H1 (cell line): ENCODE measurements at regions not wholly inside any gene's neighbourhood (a gene's known extent, or its start where the extent isn't known, plus 50 kb on each side); places are given as distances from the start of the nearest gene placed in this dataset.

Experiments used
- CTCF ChIA-PET: fragments of 300-600 bp; sonication (Branson Sonifier 250); formaldehyde crosslinking; loops from one replicate; lab custom pipeline; 2021; ENCODE audit not compliant: partially characterized antibody; lab: Charles Lee
- POLR2A ChIA-PET: fragments of 300-600 bp; sonication (Branson Sonifier 250); formaldehyde crosslinking; loops from one replicate; lab custom pipeline; 2021; ENCODE audit warnings: inconsistent platforms; ENCODE audit not compliant: partially characterized antibody; lab: Charles Lee
- DNase-seq, 2 experiments: peaks; one replicate each; pipeline versions ENCODE4 v3.0.0 to v3.0.0-alpha.2; 2010 to 2022; ENCODE audit warnings: low spot score in 2 of 2, low read depth in 1 of 2, mixed read lengths in 1 of 2
- FAIRE-seq: peaks from 2 replicates; lab custom pipeline; 2011; peaks lifted over from hg19 to GRCh38; lab: Jason Lieb, UNC
- H2AFZ ChIP-seq: 2 replicates; pipeline ENCODE4 v1.8.1; 2012; ENCODE audit warnings: low read length, inconsistent platforms
- H2AK5ac ChIP-seq: 2 replicates; pipeline ENCODE4 v1.6.1; 2013; ENCODE audit warnings: low read depth, low read length
- H2BK120ac ChIP-seq: replicated peaks from 2 replicates; pipeline ENCODE3; 2013; ENCODE audit warnings: low read depth, low read length, inconsistent platforms
- H2BK12ac ChIP-seq: 2 replicates; pipeline ENCODE4 v1.6.1; 2013; ENCODE audit warnings: low read depth, low read length
- H2BK15ac ChIP-seq: 2 replicates; pipeline ENCODE4 v1.6.1; 2013; ENCODE audit warnings: low read length
- H2BK20ac ChIP-seq: 2 replicates; pipeline ENCODE4 v1.6.1; 2013; ENCODE audit warnings: low read length
- H2BK5ac ChIP-seq: 2 replicates; pipeline ENCODE4 v1.6.1; 2013; ENCODE audit warnings: low read depth, low read length
- H3K14ac ChIP-seq: 2 replicates; pipeline ENCODE4 v1.6.1; 2013; ENCODE audit warnings: inconsistent platforms; ENCODE audit not compliant: insufficient read length
- H3K18ac ChIP-seq: 2 replicates; pipeline ENCODE4 v1.6.1; 2013; ENCODE audit warnings: low read length; ENCODE audit errors: extremely low read depth
- H3K23ac ChIP-seq: 2 replicates; pipeline ENCODE4 v1.6.1; 2013; ENCODE audit warnings: inconsistent platforms; ENCODE audit not compliant: insufficient read length
- H3K23me2 ChIP-seq: 2 replicates; pipeline ENCODE4 v1.6.1; 2013; ENCODE audit warnings: low read depth, low read length
- H3K27ac ChIP-seq: 2 replicates; pipeline ENCODE4 v1.6.1; 2011; ENCODE audit warnings: low read depth, low read length, inconsistent platforms
- H3K27me3 ChIP-seq, 4 experiments: replicated peaks in 1 of 4; 1 replicate in 1 of 4; 2 replicates in 3 of 4; pipeline versions ENCODE4 v1.6.1 to v1.8.1; 2011 to 2013; ENCODE audit warnings: low read length in 3 of 4, mild to moderate bottlenecking in 3 of 4, inconsistent platforms in 2 of 4, mixed read lengths in 2 of 4, moderate library complexity in 1 of 4; ENCODE audit not compliant: control insufficient read depth in 3 of 4, insufficient read depth in 3 of 4; ENCODE audit errors: extremely low read depth in 1 of 4
- H3K36me3 ChIP-seq, 4 experiments: 2 replicates each; pipeline versions ENCODE4 v1.6.1 to v1.8.1; 2011 to 2013; ENCODE audit warnings: mild to moderate bottlenecking in 4 of 4, low read length in 3 of 4, moderate library complexity in 2 of 4, control low read depth in 1 of 4, inconsistent platforms in 1 of 4; ENCODE audit not compliant: insufficient read depth in 4 of 4, control insufficient read depth in 2 of 4
- H3K4ac ChIP-seq: replicated peaks from 2 replicates; pipeline ENCODE3; 2013; ENCODE audit warnings: low read length, low read depth, mixed read lengths, inconsistent platforms; ENCODE audit not compliant: insufficient read length
- H3K4me1 ChIP-seq, 4 experiments: replicated peaks in 1 of 4; 1 replicate in 1 of 4; 2 replicates in 3 of 4; pipeline versions ENCODE4 v1.6.1 to v1.8.1; 2011 to 2013; ENCODE audit warnings: low read length in 3 of 4, inconsistent platforms in 2 of 4, mixed read lengths in 1 of 4; ENCODE audit not compliant: insufficient read depth in 4 of 4, control insufficient read depth in 3 of 4
- H3K4me2 ChIP-seq, 2 experiments: 2 replicates each; pipeline versions ENCODE4 v1.6.1 to v1.8.1; 2011 to 2013; ENCODE audit warnings: low read depth in 2 of 2, low read length in 2 of 2, control low read depth in 1 of 2, inconsistent platforms in 1 of 2, mild to moderate bottlenecking in 1 of 2; ENCODE audit not compliant: insufficient read depth in 1 of 2
- H3K4me3 ChIP-seq, 4 experiments: fragments of 200-600, 300-600 bp in 1 of 4; sonication (generic), shearing (Covaris generic), sonication (Bioruptor Twin) in 1 of 4; 2 replicates each; pipeline versions ENCODE4 v1.5.1 to v1.8.1; 2011 to 2016; ENCODE audit warnings: low read length in 4 of 4, low read depth in 3 of 4, control low read depth in 2 of 4, inconsistent platforms in 2 of 4, mild to moderate bottlenecking in 2 of 4, mixed read lengths in 1 of 4, moderate library complexity in 1 of 4; ENCODE audit not compliant: insufficient read depth in 2 of 4; ENCODE audit errors: extremely low read depth in 1 of 4
- H3K56ac ChIP-seq: replicated peaks from 2 replicates; pipeline ENCODE3; 2013; ENCODE audit warnings: low read depth, mild to moderate bottlenecking, mixed read lengths, low read length, inconsistent platforms; ENCODE audit not compliant: insufficient read length
- H3K79me1 ChIP-seq: 2 replicates; pipeline ENCODE4 v1.6.1; 2013; ENCODE audit warnings: low read depth, low read length, control low read depth
- H3K79me2 ChIP-seq, 2 experiments: 2 replicates each; pipeline versions ENCODE4 v1.6.1 to v1.8.1; 2012 to 2013; ENCODE audit warnings: low read length in 2 of 2, mild to moderate bottlenecking in 2 of 2, inconsistent platforms in 1 of 2; ENCODE audit not compliant: insufficient read depth in 2 of 2, control insufficient read depth in 1 of 2
- H3K9ac ChIP-seq, 4 experiments: replicated peaks in 1 of 4; 1 replicate in 1 of 4; 2 replicates in 3 of 4; pipeline versions ENCODE4 v1.6.1 to v1.8.1; 2011 to 2013; ENCODE audit warnings: low read depth in 3 of 4, low read length in 3 of 4, control low read depth in 2 of 4, mild to moderate bottlenecking in 2 of 4, moderate library complexity in 2 of 4, inconsistent platforms in 1 of 4; ENCODE audit errors: extremely low read depth in 1 of 4
- H3K9me3 ChIP-seq, 2 experiments: 2 replicates each; pipeline versions ENCODE4 v1.6.1 to v1.8.1; 2012 to 2013; ENCODE audit warnings: mild to moderate bottlenecking in 2 of 2, moderate library complexity in 2 of 2, control low read depth in 1 of 2, inconsistent platforms in 1 of 2, low read depth in 1 of 2, low read length in 1 of 2, mixed read lengths in 1 of 2; ENCODE audit not compliant: insufficient read depth in 2 of 2
- H4K20me1 ChIP-seq, 2 experiments: replicated peaks in 1 of 2; 2 replicates each; pipeline versions ENCODE3 to v1.8.1; 2011 to 2013; ENCODE audit warnings: inconsistent platforms in 2 of 2, low read length in 2 of 2, mild to moderate bottlenecking in 1 of 2; ENCODE audit not compliant: insufficient read depth in 2 of 2, control insufficient read depth in 1 of 2
- H4K5ac ChIP-seq: 2 replicates; pipeline ENCODE4 v1.6.1; 2013; ENCODE audit warnings: low read length, low read depth, mixed read lengths, inconsistent platforms; ENCODE audit not compliant: insufficient read length
- H4K8ac ChIP-seq: 2 replicates; pipeline ENCODE4 v1.8.0; 2013; ENCODE audit warnings: mild to moderate bottlenecking, moderate library complexity, low read length, inconsistent platforms; ENCODE audit not compliant: insufficient read depth; ENCODE audit errors: extremely low read depth
- H4K91ac ChIP-seq: replicated peaks from 2 replicates; pipeline ENCODE3; 2013; ENCODE audit warnings: low read length, mixed read lengths, inconsistent platforms; ENCODE audit not compliant: insufficient read length
- BRCA1 ChIP-seq: IDR thresholded peaks from 2 replicates; pipeline ENCODE4 v1.6.1; 2012; ENCODE audit warnings: low read depth, low read length, improper control_type of control experiment
- EGR1 ChIP-seq: IDR thresholded peaks from 2 replicates; pipeline ENCODE4 v1.6.1; 2011; ENCODE audit warnings: low read depth, low read length, borderline replicate concordance
- JUN ChIP-seq: IDR thresholded peaks from 2 replicates; pipeline ENCODE4 v1.6.1; 2011; ENCODE audit warnings: low read depth, mild to moderate bottlenecking, improper control_type of control experiment, low read length
- KDM5A ChIP-seq: fragments of 200-600 bp; IDR thresholded peaks from 2 replicates; pipeline ENCODE4 v1.7.1; 2012; ENCODE audit warnings: mild to moderate bottlenecking, low read length, inconsistent platforms, mixed read lengths
- MAFK ChIP-seq: IDR thresholded peaks from 2 replicates; pipeline ENCODE4 v1.6.1; 2012; ENCODE audit warnings: low read depth, mild to moderate bottlenecking, improper control_type of control experiment, low read length
- PHF8 ChIP-seq: fragments of 200-600 bp; sonication (generic); conservative IDR thresholded peaks from 2 replicates; pipeline ENCODE4 v1.7.1; 2012; ENCODE audit warnings: low read depth, mild to moderate bottlenecking, inconsistent platforms, low read length, moderate library complexity
- RAD21 ChIP-seq, 2 experiments: IDR thresholded peaks in 1 of 2; conservative IDR thresholded peaks in 1 of 2; 2 replicates each; pipeline ENCODE4 v1.6.1; 2011; ENCODE audit warnings: low read depth in 2 of 2, low read length in 2 of 2, improper control_type of control experiment in 1 of 2, inconsistent platforms in 1 of 2, mild to moderate bottlenecking in 1 of 2, moderate library complexity in 1 of 2
- RBBP5 ChIP-seq: IDR thresholded peaks from 2 replicates; pipeline ENCODE4 v1.7.1; 2012; ENCODE audit warnings: low read depth, mild to moderate bottlenecking, inconsistent platforms, low read length, moderate library complexity, borderline replicate concordance
- RFX5 ChIP-seq: IDR thresholded peaks from 2 replicates; pipeline ENCODE4 v1.6.1; 2011; ENCODE audit warnings: low read depth, low read length, improper control_type of control experiment, borderline replicate concordance
- SAP30 ChIP-seq: fragments of 300-600 bp; sonication (generic); IDR thresholded peaks from 2 replicates; pipeline ENCODE4 v1.7.1; 2012; ENCODE audit warnings: low read length, moderate library complexity, mild to moderate bottlenecking, inconsistent platforms; ENCODE audit not compliant: insufficient read depth, insufficient replicate concordance
- SP2 ChIP-seq: IDR thresholded peaks from 2 replicates; pipeline ENCODE4 v1.6.1; 2012; ENCODE audit warnings: mild to moderate bottlenecking, low read length, inconsistent platforms
- SP4 ChIP-seq: IDR thresholded peaks from 2 replicates; pipeline ENCODE4 v1.6.1; 2012; ENCODE audit warnings: low read length, inconsistent platforms
- WGBS, 2 experiments: shearing (Covaris generic) in 1 of 2; methylation state at CpG; one replicate each; pipeline versions ENCODE4 v1.1.6 to v1.1.7; 2013 to 2015; ENCODE audit warnings: low lambda C conversion rate in 2 of 2, mixed read lengths in 2 of 2, inconsistent platforms in 1 of 2, low coverage in 1 of 2, missing lambda C conversion rate in 1 of 2; ENCODE audit not compliant: insufficient replicate concordance in 2 of 2, insufficient coverage in 1 of 2, insufficient read length in 1 of 2; ENCODE audit errors: extremely low coverage in 1 of 2, missing lambda C conversion rate in 1 of 2; 5-methylcytosine and 5-hydroxymethylcytosine counted together
- TF ChIP-seq, protein P1 (sequence below): IDR thresholded peaks from 2 replicates; pipeline ENCODE4 v1.6.1; 2012; ENCODE audit warnings: low read length, inconsistent platforms

DNA sequence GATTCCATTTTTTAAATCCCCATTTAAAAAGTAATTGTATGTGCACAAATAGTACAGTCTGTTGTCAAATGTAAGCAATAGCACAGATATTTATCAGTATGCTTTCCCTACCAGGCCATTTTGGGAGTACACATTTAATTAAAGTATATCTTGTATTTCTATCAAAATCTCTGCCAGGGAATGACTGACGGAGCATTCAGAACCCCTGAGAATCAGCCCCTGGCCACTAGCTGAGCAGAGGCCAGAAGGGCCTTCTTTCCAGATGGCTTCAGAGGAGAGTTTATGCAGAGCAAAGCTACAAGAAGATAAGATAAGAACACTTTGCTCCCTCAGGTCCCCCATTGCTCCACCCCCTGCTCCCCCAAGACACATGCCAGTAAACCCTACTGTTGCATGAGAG lies 99.9 kb upstream of the PROX1 start:
- Histone ChIP-seq H2BK120ac (no peak overlapping the region), H2BK20ac (no peak overlapping the region), H4K5ac (no peak overlapping the region), H2AFZ (no peak overlapping the region), H3K23me2 (no peaks in the 10 kb centered on the region), H3K4me3 (no peak overlapping the region), H2BK5ac (no peak overlapping the region), H3K14ac (no peak overlapping the region), H4K8ac (no peak overlapping the region), H3K9me3 (no peaks in the 10 kb centered on the region), H3K18ac (no peak overlapping the region), H3K4me1 (peaks cover 0 to 2% (median 0%) of the 10 kb centered on the region in 4 experiments; a peak in 1 of 7 replicates), H4K91ac (no peak overlapping the region), H3K9ac (no peak overlapping the region), H3K79me2 (no peaks in the 10 kb centered on the region), H2BK15ac (no peak overlapping the region), H2BK12ac (no peak overlapping the region), H3K56ac (no peak overlapping the region), H3K23ac (no peak overlapping the region), H2AK5ac (no peak overlapping the region), H3K4me2 (no peak overlapping the region), H3K36me3 (no peaks in the 10 kb centered on the region), H3K27ac (no peak overlapping the region), H3K79me1 (no peaks in the 10 kb centered on the region), H4K20me1 (no peaks in the 10 kb centered on the region), H3K27me3 (no peaks in the 10 kb centered on the region), H3K4ac (no peak overlapping the region)
- WGBS, 2 experiments = 89% methylated on average over 1 of the region's 1 CpG; no CpG with 5 or more reads in 1 of the 2 experiments
- FAIRE-seq (no peak), DNase-seq (no peak)
- CTCF ChIA-PET = interaction anchor here (1.2 kb wide), 1 partner anchor 30 kb away, joined by 4 read pairs; no protein-coding TSS in a partner anchor
- POLR2A ChIA-PET = no interaction called here
- no peak for TF ChIP-seq RBBP5
- TF ChIP-seq SP4 = no peak
- no peak for TF ChIP-seq SP2
- no peak for TF ChIP-seq RAD21 (IDR thresholded peaks at IDR 0.05 in 1 of 2, conservative IDR thresholded peaks at IDR 0.05 in 1 of 2; ENCODE audit: low read depth in 2 of 2, low read length in 2 of 2)
- TF ChIP-seq MAFK = no peak
- no peak for TF ChIP-seq EGR1
- no peak for TF ChIP-seq SAP30
- no peak for TF ChIP-seq KDM5A
- no peak for TF ChIP-seq PHF8
- no peak for TF ChIP-seq BRCA1
- TF ChIP-seq JUN = no peak
- no peak for TF ChIP-seq RFX5
- TF ChIP-seq, protein P1, sequence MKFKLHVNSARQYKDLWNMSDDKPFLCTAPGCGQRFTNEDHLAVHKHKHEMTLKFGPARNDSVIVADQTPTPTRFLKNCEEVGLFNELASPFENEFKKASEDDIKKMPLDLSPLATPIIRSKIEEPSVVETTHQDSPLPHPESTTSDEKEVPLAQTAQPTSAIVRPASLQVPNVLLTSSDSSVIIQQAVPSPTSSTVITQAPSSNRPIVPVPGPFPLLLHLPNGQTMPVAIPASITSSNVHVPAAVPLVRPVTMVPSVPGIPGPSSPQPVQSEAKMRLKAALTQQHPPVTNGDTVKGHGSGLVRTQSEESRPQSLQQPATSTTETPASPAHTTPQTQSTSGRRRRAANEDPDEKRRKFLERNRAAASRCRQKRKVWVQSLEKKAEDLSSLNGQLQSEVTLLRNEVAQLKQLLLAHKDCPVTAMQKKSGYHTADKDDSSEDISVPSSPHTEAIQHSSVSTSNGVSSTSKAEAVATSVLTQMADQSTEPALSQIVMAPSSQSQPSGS = no peak
